HEK293 (cell line): ENCODE measurements at regions not wholly inside any gene's neighbourhood (a gene's known extent, or its start where the extent isn't known, plus 50 kb on each side); places are given as distances from the start of the nearest gene placed in this dataset.

Source experiments
- EGR2 ChIP-seq: fragments of 450-650 bp; formaldehyde crosslinking; IDR thresholded peaks from 2 replicates; pipeline ENCODE4 v1.5.1; 2016; ENCODE audit warnings: low read depth, missing biosample characterization, missing genetic modification characterization
- GFI1B ChIP-seq: fragments of 450-650 bp; formaldehyde crosslinking; IDR thresholded peaks from 2 replicates; pipeline ENCODE4 v1.5.1; 2016; ENCODE audit warnings: missing biosample characterization, missing genetic modification characterization
- HOXD13 ChIP-seq: sonication (generic); formaldehyde crosslinking; IDR thresholded peaks from 2 replicates; pipeline ENCODE4 v1.8.0; 2022; ENCODE audit warnings: missing genetic modification reagents, borderline replicate concordance
- KLF10 ChIP-seq: fragments of 450-650 bp; IDR thresholded peaks from 2 replicates; pipeline ENCODE4 v1.5.1; 2018; ENCODE audit warnings: missing biosample characterization, mild to moderate bottlenecking, missing genetic modification characterization
- KLF8 ChIP-seq: fragments of 450-650 bp; formaldehyde crosslinking; IDR thresholded peaks from 2 replicates; pipeline ENCODE4 v1.5.1; 2016; ENCODE audit warnings: missing biosample characterization, missing genetic modification characterization
- KLF9 ChIP-seq: fragments of 450-650 bp; formaldehyde crosslinking; IDR thresholded peaks from 2 replicates; pipeline ENCODE4 v1.5.1; 2016; ENCODE audit warnings: missing biosample characterization, missing genetic modification characterization, low read depth
- SCRT1 ChIP-seq: fragments of 450-650 bp; formaldehyde crosslinking; IDR thresholded peaks from 2 replicates; pipeline ENCODE4 v1.5.1; 2016; ENCODE audit warnings: missing biosample characterization, missing genetic modification characterization, borderline replicate concordance
- SCRT2 ChIP-seq: fragments of 450-650 bp; formaldehyde crosslinking; IDR thresholded peaks from 2 replicates; pipeline ENCODE4 v1.5.1; 2016; ENCODE audit warnings: missing biosample characterization, missing genetic modification characterization
- SP2 ChIP-seq: fragments of 450-650 bp; formaldehyde crosslinking; IDR thresholded peaks from 2 replicates; pipeline ENCODE4 v1.5.1; 2016; ENCODE audit warnings: missing biosample characterization, missing genetic modification characterization
- YY1 ChIP-seq: fragments of 450-650 bp; formaldehyde crosslinking; IDR thresholded peaks from 2 replicates; pipeline ENCODE4 v1.5.1; 2018; ENCODE audit warnings: missing biosample characterization, missing genetic modification characterization
- YY2 ChIP-seq: fragments of 450-650 bp; formaldehyde crosslinking; IDR thresholded peaks from 2 replicates; pipeline ENCODE4 v1.5.1; 2016; ENCODE audit warnings: missing biosample characterization, missing genetic modification characterization
- ZBTB1 ChIP-seq: fragments of 450-650 bp; formaldehyde crosslinking; IDR thresholded peaks from 2 replicates; pipeline ENCODE4 v1.5.1; 2016; ENCODE audit warnings: missing biosample characterization, missing genetic modification characterization
- ZBTB21 ChIP-seq: fragments of 450-650 bp; formaldehyde crosslinking; IDR thresholded peaks from 2 replicates; pipeline ENCODE4 v1.5.1; 2017; ENCODE audit warnings: missing biosample characterization, missing genetic modification characterization
- ZBTB7A ChIP-seq: fragments of 450-650 bp; formaldehyde crosslinking; IDR thresholded peaks from 2 replicates; pipeline ENCODE4 v1.5.1; 2016; ENCODE audit warnings: low read depth, missing biosample characterization, missing genetic modification characterization
- ZFP3 ChIP-seq: fragments of 450-650 bp; formaldehyde crosslinking; IDR thresholded peaks from 2 replicates; pipeline ENCODE4 v1.5.1; 2016; ENCODE audit warnings: low read depth, missing biosample characterization, missing genetic modification characterization
- ZIC2 ChIP-seq: fragments of 450-650 bp; formaldehyde crosslinking; IDR thresholded peaks from 2 replicates; pipeline ENCODE4 v1.5.1; 2016; ENCODE audit warnings: missing biosample characterization, missing genetic modification characterization
- ZNF114 ChIP-seq: fragments of 450-650 bp; formaldehyde crosslinking; IDR thresholded peaks from 2 replicates; pipeline ENCODE4 v1.5.0; 2017; ENCODE audit warnings: missing biosample characterization, missing genetic modification characterization
- ZNF140 ChIP-seq: fragments of 450-650 bp; formaldehyde crosslinking; IDR thresholded peaks from 2 replicates; pipeline ENCODE4 v1.5.1; 2016; ENCODE audit warnings: missing biosample characterization, missing genetic modification characterization
- ZNF146 ChIP-seq: fragments of 450-650 bp; formaldehyde crosslinking; IDR thresholded peaks from 2 replicates; pipeline ENCODE4 v1.5.1; 2016; ENCODE audit warnings: missing biosample characterization, missing genetic modification characterization
- ZNF157 ChIP-seq: fragments of 450-650 bp; formaldehyde crosslinking; IDR thresholded peaks from 2 replicates; pipeline ENCODE4 v1.5.1; 2016; ENCODE audit warnings: missing biosample characterization, missing genetic modification characterization
- ZNF174 ChIP-seq: fragments of 450-650 bp; formaldehyde crosslinking; IDR thresholded peaks from 2 replicates; pipeline ENCODE4 v1.5.0; 2017; ENCODE audit warnings: missing biosample characterization, mild to moderate bottlenecking, missing genetic modification characterization
- ZNF184 ChIP-seq: fragments of 450-650 bp; IDR thresholded peaks from 2 replicates; pipeline ENCODE4 v1.5.1; 2018; ENCODE audit warnings: missing biosample characterization, mild to moderate bottlenecking, missing genetic modification characterization
- ZNF211 ChIP-seq: fragments of 450-650 bp; formaldehyde crosslinking; IDR thresholded peaks from 2 replicates; pipeline ENCODE4 v1.5.1; 2016; ENCODE audit warnings: low read depth, missing biosample characterization, missing genetic modification characterization
- ZNF223 ChIP-seq: fragments of 450-650 bp; formaldehyde crosslinking; IDR thresholded peaks from 2 replicates; pipeline ENCODE4 v1.5.1; 2016; ENCODE audit warnings: missing biosample characterization, missing genetic modification characterization
- ZNF292 ChIP-seq: fragments of 450-650 bp; formaldehyde crosslinking; IDR thresholded peaks from 2 replicates; pipeline ENCODE4 v1.5.1; 2016; ENCODE audit warnings: low read depth, missing biosample characterization, missing genetic modification characterization, borderline replicate concordance
- ZNF391 ChIP-seq: fragments of 450-650 bp; formaldehyde crosslinking; IDR thresholded peaks from 2 replicates; pipeline ENCODE4 v1.5.1; 2016; ENCODE audit warnings: low read depth, missing biosample characterization, missing genetic modification characterization, borderline replicate concordance
- ZNF433 ChIP-seq: fragments of 450-650 bp; formaldehyde crosslinking; IDR thresholded peaks from 2 replicates; pipeline ENCODE4 v1.5.1; 2016; ENCODE audit warnings: missing biosample characterization, missing genetic modification characterization, low read depth
- ZNF529 ChIP-seq: fragments of 450-650 bp; formaldehyde crosslinking; IDR thresholded peaks from 2 replicates; pipeline ENCODE4 v1.5.1; 2017; ENCODE audit warnings: missing genetic modification characterization, missing biosample characterization; ENCODE audit not compliant: insufficient replicate concordance
- ZNF560 ChIP-seq: fragments of 450-650 bp; formaldehyde crosslinking; IDR thresholded peaks from 2 replicates; pipeline ENCODE4 v1.5.1; 2017; ENCODE audit warnings: missing biosample characterization, missing genetic modification characterization, borderline replicate concordance
- ZNF623 ChIP-seq: fragments of 450-650 bp; formaldehyde crosslinking; IDR thresholded peaks from 2 replicates; pipeline ENCODE4 v1.5.1; 2016; ENCODE audit warnings: missing biosample characterization, missing genetic modification characterization
- ZNF707 ChIP-seq: fragments of 450-650 bp; formaldehyde crosslinking; IDR thresholded peaks from 2 replicates; pipeline ENCODE4 v1.5.1; 2016; ENCODE audit warnings: missing biosample characterization, missing genetic modification characterization
- ZNF830 ChIP-seq: fragments of 450-650 bp; IDR thresholded peaks from 2 replicates; pipeline ENCODE4 v1.5.0; 2018; ENCODE audit warnings: missing biosample characterization, missing genetic modification characterization, low read depth, mild to moderate bottlenecking, moderate library complexity
- TF ChIP-seq, protein P1 (sequence below): fragments of 450-650 bp; formaldehyde crosslinking; IDR thresholded peaks from 2 replicates; pipeline ENCODE4 v1.5.1; 2016; ENCODE audit warnings: missing biosample characterization, missing genetic modification characterization
- TF ChIP-seq, protein P2 (sequence below): fragments of 450-650 bp; formaldehyde crosslinking; IDR thresholded peaks from 2 replicates; pipeline ENCODE4 v1.5.1; 2016; ENCODE audit warnings: missing biosample characterization, missing genetic modification characterization
- TF ChIP-seq, protein P3 (sequence below): fragments of 450-650 bp; formaldehyde crosslinking; IDR thresholded peaks from 2 replicates; pipeline ENCODE4 v1.5.1; 2016; ENCODE audit warnings: missing biosample characterization, missing genetic modification characterization
- TF ChIP-seq, protein P4 (sequence below): fragments of 450-650 bp; formaldehyde crosslinking; IDR thresholded peaks from 2 replicates; pipeline ENCODE4 v1.5.1; 2017; ENCODE audit warnings: missing biosample characterization, mild to moderate bottlenecking, missing genetic modification characterization, moderate library complexity

DNA sequence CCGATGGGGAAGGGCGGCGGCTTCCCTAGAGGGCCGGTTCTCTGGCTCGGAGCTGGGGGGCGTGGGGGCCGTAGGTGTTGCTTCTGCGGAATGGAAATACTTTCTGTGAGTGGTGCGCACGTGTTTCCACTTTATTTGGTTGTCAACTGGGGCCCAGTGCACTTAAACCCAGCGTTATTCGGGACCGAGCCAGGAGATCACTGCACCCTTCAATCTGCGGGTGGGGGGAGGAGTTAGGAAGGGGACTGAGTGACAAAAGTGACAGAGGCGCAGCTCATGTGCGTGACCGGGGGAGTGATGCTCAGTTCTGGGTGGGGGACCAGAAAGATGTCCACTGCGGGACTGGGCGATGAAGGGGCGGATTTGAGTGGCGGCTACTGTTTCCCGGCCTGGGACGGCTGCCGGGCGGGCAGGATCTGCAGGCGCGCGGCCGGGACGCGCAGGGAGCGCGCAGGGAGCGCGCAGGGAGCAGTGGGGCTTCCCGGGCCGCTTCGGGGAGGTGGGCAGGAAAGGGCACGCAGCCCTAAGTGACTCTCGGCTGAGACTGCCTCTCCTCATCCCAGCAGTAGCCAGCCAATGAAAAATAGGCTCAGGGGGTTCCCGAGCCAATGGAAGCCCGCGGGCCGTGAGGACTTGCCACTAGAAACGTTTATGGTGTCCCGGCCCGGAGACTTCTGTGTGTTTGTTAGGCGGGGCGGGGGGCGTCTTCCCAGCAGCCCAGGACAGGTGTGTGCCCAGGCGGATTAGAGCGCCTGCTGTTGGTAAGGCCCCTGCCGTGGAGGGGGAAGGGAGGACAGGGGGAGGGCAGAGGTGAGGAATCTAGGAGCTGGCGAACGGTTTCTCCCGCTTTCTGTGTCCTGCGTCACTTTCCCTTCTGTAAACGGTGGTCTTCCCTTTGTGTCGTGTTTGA is 54.3 kb upstream of the KDM7A start (continued):
- TF ChIP-seq ZNF623 (no peak), KLF8 (tag by site-specific recombination) (peak; percentile 5; the same call in 1 of the 2 replicates), ZBTB1 (tag by site-specific recombination) (no peak), KLF9 (peak; percentile 27; the same call in 1 of the 2 replicates), SCRT2 (tag by site-specific recombination) (no peak), ZNF157 (tag by site-specific recombination) (no peak), ZFP3 (no peak), GFI1B (no peak), ZNF140 (tag by site-specific recombination) (no peak), ZNF433 (no peak), ZNF174 (tag by site-specific recombination) (no peak), ZNF830 (tag by site-specific recombination) (no peak), YY1 (no peak), ZNF529 (tag by site-specific recombination) (no peak), ZNF560 (tag by site-specific recombination) (no peak), YY2 (tag by site-specific recombination) (no peak), KLF10 (no peak), ZNF707 (tag by site-specific recombination) (no peak), ZNF223 (tag by site-specific recombination) (no peak), SP2 (tag by site-specific recombination) (peak; percentile 85), EGR2 (tag by site-specific recombination) (no peak), ZBTB7A (tag by site-specific recombination) (no peak), ZNF146 (tag by site-specific recombination) (no peak), ZNF114 (tag by site-specific recombination) (no peak), ZBTB21 (no peak), ZNF292 (tag by site-specific recombination) (no peak), ZNF184 (tag by site-specific recombination) (no peak), ZIC2 (0 out of 2 replicates have a peak, but pooled peaks have one; percentile 13), ZNF211 (no peak), SCRT1 (no peak), ZNF391 (tag by site-specific recombination) (no peak), HOXD13 (CRISPR knock-in tag) (no peak)
- TF ChIP-seq, protein P1, sequence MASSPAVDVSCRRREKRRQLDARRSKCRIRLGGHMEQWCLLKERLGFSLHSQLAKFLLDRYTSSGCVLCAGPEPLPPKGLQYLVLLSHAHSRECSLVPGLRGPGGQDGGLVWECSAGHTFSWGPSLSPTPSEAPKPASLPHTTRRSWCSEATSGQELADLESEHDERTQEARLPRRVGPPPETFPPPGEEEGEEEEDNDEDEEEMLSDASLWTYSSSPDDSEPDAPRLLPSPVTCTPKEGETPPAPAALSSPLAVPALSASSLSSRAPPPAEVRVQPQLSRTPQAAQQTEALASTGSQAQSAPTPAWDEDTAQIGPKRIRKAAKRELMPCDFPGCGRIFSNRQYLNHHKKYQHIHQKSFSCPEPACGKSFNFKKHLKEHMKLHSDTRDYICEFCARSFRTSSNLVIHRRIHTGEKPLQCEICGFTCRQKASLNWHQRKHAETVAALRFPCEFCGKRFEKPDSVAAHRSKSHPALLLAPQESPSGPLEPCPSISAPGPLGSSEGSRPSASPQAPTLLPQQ (tag by site-specific recombination), result peak; percentile 95
- TF ChIP-seq, protein P2, sequence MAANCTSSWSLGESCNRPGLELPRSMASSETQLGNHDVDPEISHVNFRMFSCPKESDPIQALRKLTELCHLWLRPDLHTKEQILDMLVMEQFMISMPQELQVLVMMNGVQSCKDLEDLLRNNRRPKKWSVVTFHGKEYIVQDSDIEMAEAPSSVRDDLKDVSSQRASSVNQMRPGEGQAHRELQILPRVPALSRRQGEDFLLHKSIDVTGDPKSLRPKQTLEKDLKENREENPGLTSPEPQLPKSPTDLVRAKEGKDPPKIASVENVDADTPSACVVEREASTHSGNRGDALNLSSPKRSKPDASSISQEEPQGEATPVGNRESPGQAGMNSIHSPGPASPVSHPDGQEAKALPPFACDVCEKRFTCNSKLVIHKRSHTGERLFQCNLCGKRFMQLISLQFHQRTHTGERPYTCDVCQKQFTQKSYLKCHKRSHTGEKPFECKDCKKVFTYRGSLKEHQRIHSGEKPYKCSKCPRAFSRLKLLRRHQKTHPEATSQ, result no peak
- TF ChIP-seq, protein P3, sequence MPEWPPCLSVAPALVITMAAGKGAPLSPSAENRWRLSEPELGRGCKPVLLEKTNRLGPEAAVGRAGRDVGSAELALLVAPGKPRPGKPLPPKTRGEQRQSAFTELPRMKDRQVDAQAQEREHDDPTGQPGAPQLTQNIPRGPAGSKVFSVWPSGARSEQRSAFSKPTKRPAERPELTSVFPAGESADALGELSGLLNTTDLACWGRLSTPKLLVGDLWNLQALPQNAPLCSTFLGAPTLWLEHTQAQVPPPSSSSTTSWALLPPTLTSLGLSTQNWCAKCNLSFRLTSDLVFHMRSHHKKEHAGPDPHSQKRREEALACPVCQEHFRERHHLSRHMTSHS (tag by site-specific recombination), result no peak
- TF ChIP-seq, protein P4, sequence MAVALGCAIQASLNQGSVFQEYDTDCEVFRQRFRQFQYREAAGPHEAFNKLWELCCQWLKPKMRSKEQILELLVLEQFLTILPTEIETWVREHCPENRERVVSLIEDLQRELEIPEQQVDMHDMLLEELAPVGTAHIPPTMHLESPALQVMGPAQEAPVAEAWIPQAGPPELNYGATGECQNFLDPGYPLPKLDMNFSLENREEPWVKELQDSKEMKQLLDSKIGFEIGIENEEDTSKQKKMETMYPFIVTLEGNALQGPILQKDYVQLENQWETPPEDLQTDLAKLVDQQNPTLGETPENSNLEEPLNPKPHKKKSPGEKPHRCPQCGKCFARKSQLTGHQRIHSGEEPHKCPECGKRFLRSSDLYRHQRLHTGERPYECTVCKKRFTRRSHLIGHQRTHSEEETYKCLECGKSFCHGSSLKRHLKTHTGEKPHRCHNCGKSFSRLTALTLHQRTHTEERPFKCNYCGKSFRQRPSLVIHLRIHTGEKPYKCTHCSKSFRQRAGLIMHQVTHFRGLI (tag by site-specific recombination), result no peak
